Uterus (tissue), 3 donors: ENCODE measurements at regions not wholly inside any gene's neighbourhood (a gene's known extent, or its start where the extent isn't known, plus 50 kb on each side); places are given as distances from the start of the nearest gene placed in this dataset.

Source experiments
- DNase-seq, 2 donors: peaks; one replicate each; pipeline ENCODE4 v3.0.0-alpha.2; 2019 to 2020
- H3K27ac ChIP-seq, 2 donors: fragments of 200-600 bp; sonication (generic); 1 replicate in 1 of 2; 2 replicates in 1 of 2; pipeline ENCODE4 v1.5.1; 2016 to 2018
- H3K27me3 ChIP-seq, 2 donors: fragments of 200-600 bp; sonication (generic); one replicate each; pipeline ENCODE4 v1.5.1; 2018 to 2019; ENCODE audit warnings: control low read depth in 1 of 2
- H3K36me3 ChIP-seq, 2 donors: fragments of 200-600 bp; sonication (generic); one replicate each; pipeline ENCODE4 v1.5.1; 2019; ENCODE audit warnings: control low read depth in 1 of 2
- H3K4me1 ChIP-seq, 2 donors: fragments of 200-600 bp; sonication (generic); one replicate each; pipeline ENCODE4 v1.5.1; 2018 to 2019; ENCODE audit warnings: control low read depth in 1 of 2
- H3K4me3 ChIP-seq, 2 donors: fragments of 200-600 bp; sonication (generic); 1 replicate in 1 of 2; 2 replicates in 1 of 2; pipeline ENCODE4 v1.5.1; 2018 to 2019; ENCODE audit warnings: mild to moderate bottlenecking in 1 of 2
- H3K9me3 ChIP-seq, 2 donors: fragments of 200-600 bp; sonication (generic); one replicate each; pipeline ENCODE4 v1.5.1; 2019; ENCODE audit warnings: control low read depth in 1 of 2
- POLR2A ChIP-seq, 2 donors: fragments of 450-650 bp; IDR thresholded peaks; one replicate each; pipeline ENCODE4 v1.6.1; 2016; ENCODE audit warnings: antibody characterized with exemption in 2 of 2, mild to moderate bottlenecking in 1 of 2, moderate library complexity in 1 of 2
- intact Hi-C: fragments of 100-400 bp; cut with DNase I; formaldehyde crosslinking; loops from one replicate; pipeline ENCODE4 v1.15.1; 2023; ENCODE audit warnings: low total_unique reads
- TF ChIP-seq, protein P1 (sequence below), 4 experiments: fragments of 200-600 bp in 2 of 4; fragments of 450-650 bp in 2 of 4; sonication (generic) in 2 of 4; IDR thresholded peaks; one replicate each; pipeline ENCODE4 v1.5.1; 2016 to 2019; ENCODE audit warnings: antibody characterized with exemption in 4 of 4, mild to moderate bottlenecking in 2 of 4, moderate library complexity in 1 of 4
- donor health status: DM: yes; HTN: yes; CAD: no.

DNA sequence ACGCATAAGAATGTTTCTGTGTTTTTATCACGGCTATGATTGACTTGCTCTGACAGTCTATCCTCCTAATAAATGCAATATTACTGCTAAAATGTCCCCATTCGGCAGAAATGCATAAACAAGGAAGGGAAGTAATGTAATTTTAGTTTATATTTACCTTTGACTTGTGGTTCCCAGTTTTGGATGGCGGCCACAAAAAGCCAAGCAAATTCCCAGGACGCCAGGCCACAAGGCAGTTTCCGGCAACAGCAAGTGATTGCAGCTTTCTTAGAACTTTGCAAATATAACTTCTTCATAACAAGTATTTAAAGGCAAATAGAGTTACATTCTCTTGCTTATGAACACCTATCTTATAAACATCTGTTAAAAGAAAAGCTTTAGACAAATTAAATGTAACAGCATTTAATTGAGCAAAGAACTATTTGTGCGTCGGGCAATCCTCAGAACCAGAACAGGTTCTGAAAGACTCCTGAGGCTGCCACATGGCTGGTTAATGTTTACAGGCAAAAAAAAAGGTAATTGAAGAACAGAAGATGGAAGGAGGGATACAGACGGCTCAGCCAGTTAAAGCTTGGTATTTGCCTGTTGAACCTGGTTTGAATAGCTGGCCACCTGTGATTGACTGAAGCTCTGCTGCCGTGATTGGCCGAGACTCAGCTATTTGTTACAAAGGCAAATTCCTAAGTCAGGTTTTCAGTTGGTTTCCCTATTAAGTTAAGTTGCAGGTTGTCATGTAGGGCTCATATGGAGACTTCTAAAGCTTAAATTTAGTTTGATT is 80.8 kb downstream of the C21orf91 start:
- Histone ChIP-seq H3K27me3 (no peaks in the 10 kb centered on the region), H3K36me3 (no peaks in the 10 kb centered on the region), H3K9me3 (no peaks in the 10 kb centered on the region), H3K27ac (no peak overlapping the region), H3K4me1 (no peaks in the 10 kb centered on the region), H3K4me3 (no peak overlapping the region)
- no peak for DNase-seq
- TF ChIP-seq POLR2A (IDR thresholded peaks at IDR 0.05): no peak
- TF ChIP-seq, protein P1, sequence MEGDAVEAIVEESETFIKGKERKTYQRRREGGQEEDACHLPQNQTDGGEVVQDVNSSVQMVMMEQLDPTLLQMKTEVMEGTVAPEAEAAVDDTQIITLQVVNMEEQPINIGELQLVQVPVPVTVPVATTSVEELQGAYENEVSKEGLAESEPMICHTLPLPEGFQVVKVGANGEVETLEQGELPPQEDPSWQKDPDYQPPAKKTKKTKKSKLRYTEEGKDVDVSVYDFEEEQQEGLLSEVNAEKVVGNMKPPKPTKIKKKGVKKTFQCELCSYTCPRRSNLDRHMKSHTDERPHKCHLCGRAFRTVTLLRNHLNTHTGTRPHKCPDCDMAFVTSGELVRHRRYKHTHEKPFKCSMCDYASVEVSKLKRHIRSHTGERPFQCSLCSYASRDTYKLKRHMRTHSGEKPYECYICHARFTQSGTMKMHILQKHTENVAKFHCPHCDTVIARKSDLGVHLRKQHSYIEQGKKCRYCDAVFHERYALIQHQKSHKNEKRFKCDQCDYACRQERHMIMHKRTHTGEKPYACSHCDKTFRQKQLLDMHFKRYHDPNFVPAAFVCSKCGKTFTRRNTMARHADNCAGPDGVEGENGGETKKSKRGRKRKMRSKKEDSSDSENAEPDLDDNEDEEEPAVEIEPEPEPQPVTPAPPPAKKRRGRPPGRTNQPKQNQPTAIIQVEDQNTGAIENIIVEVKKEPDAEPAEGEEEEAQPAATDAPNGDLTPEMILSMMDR (IDR thresholded peaks at IDR 0.05): no peak
- intact Hi-C loops: no loop called here

DNA sequence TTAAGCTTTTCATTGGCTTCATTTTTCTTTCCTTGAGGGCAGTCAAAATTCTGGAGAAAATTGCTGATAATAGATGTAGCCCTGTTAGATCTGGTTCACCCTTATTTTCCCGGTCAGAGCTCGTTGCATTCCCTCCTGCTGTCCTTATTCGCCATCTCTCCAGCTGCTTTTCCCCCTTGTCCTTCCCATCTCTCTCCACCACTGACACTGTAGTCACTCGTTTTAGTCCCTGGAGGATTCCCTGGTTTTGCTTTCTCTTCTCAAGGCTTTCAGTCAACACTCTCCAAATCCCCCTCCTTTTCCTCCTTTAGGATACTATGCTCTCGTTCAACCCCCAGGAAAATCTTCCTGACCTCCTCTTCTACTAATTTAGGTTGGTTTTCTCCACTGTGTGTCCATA is 83.1 kb downstream of the C21orf91 start:
- Histone ChIP-seq H3K36me3 (no peaks in the 10 kb centered on the region), H3K4me3 (no peak overlapping the region), H3K4me1 (no peaks in the 10 kb centered on the region), H3K27me3 (no peaks in the 10 kb centered on the region), H3K27ac (no peak overlapping the region), H3K9me3 (no peaks in the 10 kb centered on the region)
- DNase-seq: no peak
- TF ChIP-seq, protein P1 (IDR thresholded peaks at IDR 0.05): no peak
- TF ChIP-seq POLR2A (IDR thresholded peaks at IDR 0.05): no peak
- intact Hi-C loops: no loop called here

- Histone ChIP-seq H3K27ac (no peak overlapping the region), H3K9me3 (no peaks in the 10 kb centered on the region), H3K27me3 (no peaks in the 10 kb centered on the region), H3K36me3 (no peaks in the 10 kb centered on the region), H3K4me1 (no peaks in the 10 kb centered on the region), H3K4me3 (no peak overlapping the region)
- intact Hi-C loops: no loop called here
- TF ChIP-seq, protein P1 (IDR thresholded peaks at IDR 0.05): no peak
- no peak for TF ChIP-seq POLR2A (IDR thresholded peaks at IDR 0.05)
- no peak for DNase-seq
Observed at GRCh38 chr21:17733209-17733608, 85.9 kb downstream of the C21orf91 start.

GRCh38 chr21:17732306-17732705 is 86.8 kb downstream of the C21orf91 start:
- Histone ChIP-seq H3K4me3 (no peak overlapping the region), H3K9me3 (no peaks in the 10 kb centered on the region), H3K4me1 (no peaks in the 10 kb centered on the region), H3K36me3 (no peaks in the 10 kb centered on the region), H3K27ac (no peak overlapping the region), H3K27me3 (no peaks in the 10 kb centered on the region)
- intact Hi-C loops: no loop called here
- TF ChIP-seq, protein P1 (IDR thresholded peaks at IDR 0.05): no peak
- TF ChIP-seq POLR2A (IDR thresholded peaks at IDR 0.05): no peak
- DNase-seq: no peak

- no peak overlapping the region for H3K27ac ChIP-seq
- H3K36me3 ChIP-seq: no peaks in the 10 kb centered on the region
- DNase-seq: no peak
- H3K4me1 ChIP-seq: no peaks in the 10 kb centered on the region
- H3K27me3 ChIP-seq: no peaks in the 10 kb centered on the region
- intact Hi-C loops: no loop called here
- no peak for TF ChIP-seq POLR2A (IDR thresholded peaks at IDR 0.05)
- TF ChIP-seq, protein P1 (IDR thresholded peaks at IDR 0.05): no peak
- no peaks in the 10 kb centered on the region for H3K9me3 ChIP-seq
- no peak overlapping the region for H3K4me3 ChIP-seq
Observed at GRCh38 chr21:17731554-17731953, 87.6 kb downstream of the C21orf91 start.
